Ovary (tissue), 3 donors: ENCODE measurements at regions not wholly inside any gene's neighbourhood (a gene's known extent, or its start where the extent isn't known, plus 50 kb on each side); places are given as distances from the start of the nearest gene placed in this dataset.

ENCODE experiments used
- EP300 ChIP-seq: sonication (generic); formaldehyde crosslinking; IDR thresholded peaks from one replicate; pipeline ENCODE4 v1.6.1; 2017; ENCODE audit warnings: antibody characterized with exemption
- POLR2A ChIP-seq: fragments of 450-650 bp; IDR thresholded peaks from one replicate; pipeline ENCODE4 v1.6.1; 2017; ENCODE audit warnings: antibody characterized with exemption, mild to moderate bottlenecking, moderate library complexity
- TF ChIP-seq, protein P1 (sequence below), 3 donors: fragments of 450-650 bp in 2 of 3; fragments of 200-600 bp in 1 of 3; IDR thresholded peaks; one replicate each; pipeline versions ENCODE4 v1.5.1 to v1.8.0; 2016 to 2022; ENCODE audit warnings: antibody characterized with exemption in 3 of 3, mild to moderate bottlenecking in 1 of 3
- donor health status: DM: no; HTN: no; CAD: no.

- TF ChIP-seq, protein P1, sequence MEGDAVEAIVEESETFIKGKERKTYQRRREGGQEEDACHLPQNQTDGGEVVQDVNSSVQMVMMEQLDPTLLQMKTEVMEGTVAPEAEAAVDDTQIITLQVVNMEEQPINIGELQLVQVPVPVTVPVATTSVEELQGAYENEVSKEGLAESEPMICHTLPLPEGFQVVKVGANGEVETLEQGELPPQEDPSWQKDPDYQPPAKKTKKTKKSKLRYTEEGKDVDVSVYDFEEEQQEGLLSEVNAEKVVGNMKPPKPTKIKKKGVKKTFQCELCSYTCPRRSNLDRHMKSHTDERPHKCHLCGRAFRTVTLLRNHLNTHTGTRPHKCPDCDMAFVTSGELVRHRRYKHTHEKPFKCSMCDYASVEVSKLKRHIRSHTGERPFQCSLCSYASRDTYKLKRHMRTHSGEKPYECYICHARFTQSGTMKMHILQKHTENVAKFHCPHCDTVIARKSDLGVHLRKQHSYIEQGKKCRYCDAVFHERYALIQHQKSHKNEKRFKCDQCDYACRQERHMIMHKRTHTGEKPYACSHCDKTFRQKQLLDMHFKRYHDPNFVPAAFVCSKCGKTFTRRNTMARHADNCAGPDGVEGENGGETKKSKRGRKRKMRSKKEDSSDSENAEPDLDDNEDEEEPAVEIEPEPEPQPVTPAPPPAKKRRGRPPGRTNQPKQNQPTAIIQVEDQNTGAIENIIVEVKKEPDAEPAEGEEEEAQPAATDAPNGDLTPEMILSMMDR (IDR thresholded peaks at IDR 0.05): no peak
- TF ChIP-seq POLR2A (no peak), EP300 (no peak)
Measured at GRCh38 chr5:3194271-3194670, 401.4 kb upstream of the IRX1 start.
